Loucy (cell line): ENCODE measurements at regions not wholly inside any gene's neighbourhood (a gene's known extent, or its start where the extent isn't known, plus 50 kb on each side); places are given as distances from the start of the nearest gene placed in this dataset.
"Not testable (repeated sequence)": the region's sequence is repeated elsewhere in the genome, so short reads cannot be mapped to it uniquely, and the experiment has no call there.

Source experiments
- H2AFZ ChIP-seq: fragments of 200-600 bp; sonication (generic); 2 replicates; pipeline ENCODE4 v1.6.0; 2016; ENCODE audit warnings: antibody characterized with exemption, mild to moderate bottlenecking, low read length, moderate library complexity
- H3F3A ChIP-seq: fragments of 200-600 bp; 2 replicates; pipeline ENCODE4 v1.6.0; 2016; ENCODE audit warnings: antibody characterized with exemption, low read depth, mild to moderate bottlenecking
- H3K27me3 ChIP-seq: fragments of 200-600 bp; sonication (generic); 2 replicates; pipeline ENCODE4 v1.6.1; 2014; ENCODE audit warnings: low read length, mild to moderate bottlenecking; ENCODE audit not compliant: insufficient read depth, poor library complexity, severe bottlenecking
- H3K36me3 ChIP-seq: fragments of 200-600 bp; sonication (generic); 2 replicates; pipeline ENCODE4 v1.6.1; 2016; ENCODE audit warnings: low read length; ENCODE audit not compliant: insufficient read depth
- H3K4me1 ChIP-seq: fragments of 200-600 bp; sonication (generic); 2 replicates; pipeline ENCODE4 v1.5.1; 2014; ENCODE audit warnings: low read length, mild to moderate bottlenecking; ENCODE audit not compliant: insufficient read depth, poor library complexity, severe bottlenecking
- H3K4me2 ChIP-seq: fragments of 200-600 bp; sonication (generic); 2 replicates; pipeline ENCODE4 v1.6.0; 2014; ENCODE audit warnings: antibody characterized with exemption, low read length, low read depth, mild to moderate bottlenecking; ENCODE audit not compliant: poor library complexity, severe bottlenecking
- H3K4me3 ChIP-seq: fragments of 200-600 bp; sonication (generic); 2 replicates; pipeline ENCODE4 v1.5.1; 2014; ENCODE audit warnings: low read length, mild to moderate bottlenecking, mixed read lengths; ENCODE audit not compliant: poor library complexity, severe bottlenecking
- H3K79me2 ChIP-seq: fragments of 200-600 bp; sonication (generic); 2 replicates; pipeline ENCODE4 v1.6.1; 2014; ENCODE audit warnings: low read length; ENCODE audit not compliant: insufficient read depth
- H3K9ac ChIP-seq: fragments of 200-600 bp; sonication (generic); 2 replicates; pipeline ENCODE4 v1.6.0; 2014; ENCODE audit warnings: mild to moderate bottlenecking, low read depth, low read length, moderate library complexity; ENCODE audit not compliant: poor library complexity, severe bottlenecking
- H3K9me2 ChIP-seq: fragments of 200-600 bp; sonication (generic); replicated peaks from 2 replicates; pipeline ENCODE4 v1.6.1; 2016; ENCODE audit warnings: low read depth, low read length, mixed read lengths
- H3K9me3 ChIP-seq: fragments of 200-600 bp; sonication (generic); 2 replicates; pipeline ENCODE4 v1.6.1; 2014; ENCODE audit warnings: mild to moderate bottlenecking, antibody characterized with exemption, low read length, low read depth; ENCODE audit not compliant: insufficient read depth
- H4K20me1 ChIP-seq: fragments of 200-600 bp; sonication (generic); 2 replicates; pipeline ENCODE4 v1.6.0; 2014; ENCODE audit warnings: antibody characterized with exemption, low read length, mild to moderate bottlenecking; ENCODE audit not compliant: insufficient read depth, poor library complexity, severe bottlenecking
- CTCF ChIP-seq: fragments of 200-600 bp; sonication (generic); conservative IDR thresholded peaks from 2 replicates; pipeline ENCODE4 v1.5.1; 2014; ENCODE audit warnings: mild to moderate bottlenecking, antibody characterized with exemption, low read length
- EZH2phosphoT487 ChIP-seq: fragments of 200-600 bp; IDR thresholded peaks from 2 replicates; pipeline ENCODE4 v1.6.1; 2018; ENCODE audit warnings: antibody characterized with exemption, mild to moderate bottlenecking, moderate library complexity, borderline replicate concordance

GRCh38 chr6:159414711-159415110, 245.5 kb downstream of the FNDC1 start:
- Histone ChIP-seq H2AFZ (no peak overlapping the region), H3K27me3 (no peaks in the 10 kb centered on the region), H3K4me1 (no peaks in the 10 kb centered on the region), H3K9ac (no peak overlapping the region), H3K9me3 (no peaks in the 10 kb centered on the region; the same call in 1 of the 2 replicates), H3K36me3 (no peaks in the 10 kb centered on the region), H3K4me3 (no peak overlapping the region), H4K20me1 (no peaks in the 10 kb centered on the region), H3F3A (no peaks in the 10 kb centered on the region), H3K9me2 (no peaks in the 10 kb centered on the region), H3K79me2 (no peaks in the 10 kb centered on the region), H3K4me2 (no peak overlapping the region)
- TF ChIP-seq CTCF (no peak), EZH2phosphoT487 (no peak)

- not testable (repeated sequence) for H3K27me3 ChIP-seq, H3F3A ChIP-seq, H3K9ac ChIP-seq, H3K9me3 ChIP-seq, H3K4me3 ChIP-seq, H2AFZ ChIP-seq, H3K79me2 ChIP-seq, H3K4me1 ChIP-seq, H3K36me3 ChIP-seq, H3K9me2 ChIP-seq, H3K4me2 ChIP-seq, H4K20me1 ChIP-seq
These were observed 238.1 kb downstream of the FNDC1 start for GRCh38 chr6:159407211-159407780.

- Histone ChIP-seq H3K9me2 (no peaks in the 10 kb centered on the region), H2AFZ (no peak overlapping the region), H3K79me2 (no peaks in the 10 kb centered on the region), H3K9me3 (peaks cover 5% of the 10 kb centered on the region; the same call in 1 of the 2 replicates), H3K4me1 (no peaks in the 10 kb centered on the region), H3K4me2 (no peak overlapping the region), H3K36me3 (no peaks in the 10 kb centered on the region), H3K9ac (no peak overlapping the region), H3K4me3 (no peak overlapping the region), H3K27me3 (no peaks in the 10 kb centered on the region), H3F3A (no peaks in the 10 kb centered on the region), H4K20me1 (no peaks in the 10 kb centered on the region)
- no peak for TF ChIP-seq EZH2phosphoT487
- TF ChIP-seq CTCF = no peak
These were observed 235.1 kb downstream of the FNDC1 start for GRCh38 chr6:159404296-159404695.

- Histone ChIP-seq H3K36me3 (no peaks in the 10 kb centered on the region), H4K20me1 (no peaks in the 10 kb centered on the region), H3K79me2 (no peaks in the 10 kb centered on the region), H3F3A (no peaks in the 10 kb centered on the region), H3K4me3 (no peak overlapping the region), H3K9ac (no peak overlapping the region), H2AFZ (no peak overlapping the region), H3K4me1 (no peaks in the 10 kb centered on the region), H3K27me3 (no peaks in the 10 kb centered on the region), H3K4me2 (no peak overlapping the region), H3K9me2 (no peaks in the 10 kb centered on the region), H3K9me3 (peaks cover 5% of the 10 kb centered on the region; the same call in 1 of the 2 replicates)
- TF ChIP-seq CTCF (no peak), EZH2phosphoT487 (no peak)
These were observed 231.6 kb downstream of the FNDC1 start for GRCh38 chr6:159400826-159401225.
